Posterior vena cava (tissue), 2 donors: ENCODE measurements at regions not wholly inside any gene's neighbourhood (a gene's known extent, or its start where the extent isn't known, plus 50 kb on each side); places are given as distances from the start of the nearest gene placed in this dataset.

Experiments
- DNase-seq: peaks from one replicate; pipeline ENCODE4 v3.0.0-alpha.2; 2020; ENCODE audit warnings: low spot score
- intact Hi-C, 2 donors: fragments of 100-400 bp; cut with DNase I; formaldehyde crosslinking; loops; one replicate each; pipeline versions ENCODE4 v1.14.1 to v1.14.2; 2022 to 2023
- donor health status: DM: yes; HTN: yes; CAD: no.
- donor health status: DM: yes; HTN: yes; CAD: no.

GRCh38 chr3:177528306-177529070 is 331.2 kb upstream of the TBL1XR1 start:
- DNase-seq, result no peak

GRCh38 chr3:177529071-177529550 is 331.8 kb upstream of the TBL1XR1 start:
- intact Hi-C loops, result no loop called here
- DNase-seq, result no peak

More at GRCh38 chr3:177528306-177529070, 331.2 kb upstream of the TBL1XR1 start:
- intact Hi-C loops, result no loop called here

DNA sequence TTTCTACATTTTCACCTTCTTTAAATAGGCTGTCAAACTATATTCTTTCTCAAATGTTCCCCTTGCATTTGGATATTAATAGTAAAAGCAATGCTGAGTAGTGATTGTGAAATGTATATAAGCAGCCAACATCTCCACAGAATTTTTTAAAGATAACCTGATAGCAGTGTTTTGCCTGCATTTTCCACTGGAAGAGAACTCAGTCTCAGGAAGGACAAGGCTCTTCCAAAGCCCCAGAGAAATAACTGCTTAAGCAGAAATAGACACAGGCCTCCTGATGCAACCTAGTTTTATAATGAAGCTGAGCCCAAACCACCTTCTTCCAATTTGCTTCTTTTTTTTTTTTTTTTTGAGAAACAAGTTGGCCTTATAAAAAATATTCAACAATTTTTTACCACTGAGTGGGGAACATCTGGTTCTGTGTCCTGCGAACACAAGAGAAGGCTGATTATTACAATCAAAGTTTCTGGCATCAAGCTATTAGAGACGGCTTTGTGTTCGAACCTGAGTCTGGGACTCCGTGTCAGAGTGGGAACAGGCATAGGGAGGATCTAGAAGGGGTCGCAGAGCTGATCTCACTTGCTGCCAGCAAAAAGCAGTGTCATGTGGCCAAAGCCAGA is 332.5 kb upstream of the TBL1XR1 start:
- intact Hi-C loops, result no loop called here
- DNase-seq, result no peak

- no peak for DNase-seq
- intact Hi-C loops, result no loop called here
These were observed 333.6 kb upstream of the TBL1XR1 start for GRCh38 chr3:177530908-177531307.

GRCh38 chr3:177536873-177537272 is 339.6 kb upstream of the TBL1XR1 start:
- DNase-seq, result no peak
- intact Hi-C loops, result no loop called here

DNA sequence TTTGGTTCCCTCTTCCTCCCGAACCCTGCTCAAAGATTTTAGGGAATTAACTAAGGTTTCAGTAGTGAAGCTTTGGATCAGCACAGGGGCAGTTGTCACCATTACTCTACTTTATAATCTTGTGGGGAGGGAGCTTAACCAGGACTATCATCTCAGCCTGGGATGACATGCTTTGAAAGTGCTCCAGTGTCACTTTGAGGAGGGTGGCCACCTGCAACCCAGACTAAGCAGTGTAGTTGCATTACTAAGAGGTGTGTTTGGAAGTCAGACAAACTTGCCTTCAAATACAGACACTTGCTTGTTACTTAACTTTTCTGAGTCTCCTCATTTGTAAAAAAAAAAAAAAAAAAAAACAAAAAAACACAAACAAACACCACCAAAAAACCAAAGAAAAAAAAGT is 340.3 kb upstream of the TBL1XR1 start:
- intact Hi-C loops, result no loop called here
- no peak for DNase-seq

DNA sequence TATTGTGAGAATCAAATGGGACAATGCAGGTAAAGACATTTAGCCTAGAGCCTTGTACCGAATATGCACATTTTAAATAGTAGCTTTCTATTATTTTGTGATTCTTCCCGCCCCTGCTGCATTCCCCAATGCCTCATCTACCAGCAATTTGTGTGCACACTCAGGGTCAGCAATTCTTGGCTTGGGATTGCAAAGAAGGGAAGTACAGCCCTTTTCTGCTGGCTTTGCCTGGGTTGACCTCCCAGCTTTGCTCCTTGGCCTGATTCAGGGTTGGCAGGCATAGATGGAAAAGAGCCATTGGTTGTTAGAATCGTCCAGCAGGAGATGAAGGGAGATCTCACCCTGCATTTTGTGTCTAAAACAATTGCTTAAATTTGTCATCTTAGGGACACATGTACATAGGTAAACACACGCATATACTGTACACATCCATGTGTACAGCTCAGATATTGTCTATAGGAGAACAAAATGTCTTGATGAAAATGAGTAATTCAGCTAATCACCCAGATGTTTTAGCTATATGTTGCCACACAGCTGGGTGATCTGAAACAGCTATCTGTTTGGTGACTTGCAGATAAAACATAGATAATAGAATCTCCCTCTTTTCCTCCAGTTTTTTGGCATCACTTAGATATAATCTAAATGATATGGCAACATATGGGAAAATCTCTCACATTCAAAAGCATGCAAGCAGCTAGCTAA is 340.9 kb upstream of the TBL1XR1 start:
- intact Hi-C loops, result no loop called here
- no peak for DNase-seq

- no peak for DNase-seq
- intact Hi-C loops, result no loop called here
These were observed 341.8 kb upstream of the TBL1XR1 start for GRCh38 chr3:177538750-177539730.

DNA sequence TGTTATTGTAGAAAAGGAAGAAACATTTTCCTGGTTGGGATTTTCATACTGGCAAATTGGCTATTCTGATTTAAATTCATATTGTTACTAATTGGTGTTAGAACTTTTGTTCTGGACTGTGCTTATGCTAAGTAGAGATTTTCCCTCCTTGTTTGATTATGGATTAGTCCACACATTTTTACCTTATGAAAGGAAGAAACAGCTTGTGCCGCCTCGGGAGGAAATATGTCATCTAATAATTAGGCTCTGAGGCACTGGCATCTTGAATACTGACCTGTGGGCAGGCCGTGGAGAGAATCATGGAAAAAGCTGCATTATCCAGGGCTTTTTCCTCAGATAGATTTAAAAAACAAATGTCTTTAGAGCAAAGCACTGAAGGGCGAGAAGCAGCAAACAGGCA is 344.3 kb upstream of the TBL1XR1 start:
- intact Hi-C loops, result no loop called here
- DNase-seq, result no peak

DNA sequence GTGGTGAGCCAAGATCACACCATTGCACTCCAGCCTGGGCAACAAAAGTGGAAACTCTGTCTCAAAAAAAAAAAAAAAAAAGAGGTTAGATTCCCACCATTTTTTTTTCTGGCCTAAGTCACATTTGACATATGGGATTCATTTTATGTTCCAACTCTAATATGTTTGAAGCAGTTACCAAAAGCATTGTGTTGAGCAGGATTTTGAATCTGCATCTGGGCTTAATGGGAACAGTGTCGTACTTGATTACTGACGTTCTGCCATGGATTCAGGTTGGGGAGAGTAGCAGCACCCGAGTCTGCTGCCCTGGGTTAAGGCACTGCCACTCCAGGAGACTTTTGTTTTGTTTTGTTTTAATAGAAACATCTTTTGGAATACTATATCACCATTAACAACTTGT is 348.7 kb upstream of the TBL1XR1 start:
- intact Hi-C loops, result no loop called here
- no peak for DNase-seq

- intact Hi-C loops, result no loop called here
- no peak for DNase-seq
These were observed 350.5 kb upstream of the TBL1XR1 start for GRCh38 chr3:177547711-177548350.

DNA sequence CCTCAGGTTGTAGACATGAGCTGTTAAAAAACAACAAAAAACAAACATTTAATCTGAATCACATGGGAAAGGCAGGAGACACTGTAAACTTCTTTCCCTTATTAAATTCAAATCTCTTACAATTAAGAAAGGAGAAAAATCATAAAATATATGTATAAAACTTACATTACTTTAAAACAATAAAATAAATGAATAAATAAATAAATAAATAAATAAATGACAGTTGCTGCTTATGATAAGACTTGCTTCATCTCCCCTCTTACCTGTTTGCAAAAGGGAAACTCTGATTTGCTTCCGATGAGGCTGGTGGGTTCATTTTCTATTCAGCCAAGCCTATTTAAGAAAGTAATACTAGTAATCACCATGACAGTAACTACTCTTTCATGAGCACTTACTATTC is 353.4 kb upstream of the TBL1XR1 start:
- no peak for DNase-seq

DNA sequence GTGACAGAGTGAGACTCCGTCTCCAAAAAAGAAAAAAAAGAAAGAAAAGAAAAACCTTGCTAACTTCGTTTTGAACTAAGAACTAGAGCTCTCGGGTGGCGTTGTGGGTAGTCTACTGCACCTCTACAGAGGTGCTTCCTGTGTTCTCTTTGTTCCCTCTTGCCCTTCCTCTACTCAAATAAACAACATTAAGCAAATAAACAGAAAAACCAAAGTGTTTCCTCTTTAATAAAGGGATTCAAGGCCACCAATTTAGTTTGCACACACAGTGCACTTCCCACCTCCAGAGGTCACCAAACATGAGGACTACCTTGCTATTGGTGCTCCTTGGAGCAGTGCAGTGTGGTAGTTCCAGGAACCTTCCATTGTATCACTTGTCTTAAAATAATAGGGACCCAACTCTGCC is 354.2 kb upstream of the TBL1XR1 start:
- intact Hi-C loops, result no loop called here
- no peak for DNase-seq

More for the DNA sequence above, 353.4 kb upstream of the TBL1XR1 start:
- intact Hi-C loops, result no loop called here

DNA sequence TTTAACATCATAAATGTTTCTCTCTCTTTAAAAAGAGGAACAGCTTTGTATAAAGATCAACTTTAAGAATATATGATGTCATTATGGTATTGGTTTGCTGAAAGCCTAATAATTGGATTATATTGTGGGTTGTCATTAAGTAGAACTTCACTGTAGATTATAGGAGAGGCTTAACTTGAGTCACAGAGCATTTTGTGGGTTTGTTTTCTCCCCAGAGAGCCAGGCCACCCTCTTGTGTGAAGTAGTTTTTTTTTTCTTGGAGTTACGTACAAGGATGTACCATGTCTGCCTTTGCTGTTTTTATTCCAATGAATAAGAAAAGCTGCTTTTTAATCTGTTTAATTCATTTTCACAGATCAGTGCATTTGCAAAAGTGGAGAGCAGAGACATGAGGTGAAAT is 354.8 kb upstream of the TBL1XR1 start:
- intact Hi-C loops, result no loop called here
- DNase-seq, result no peak

DNA sequence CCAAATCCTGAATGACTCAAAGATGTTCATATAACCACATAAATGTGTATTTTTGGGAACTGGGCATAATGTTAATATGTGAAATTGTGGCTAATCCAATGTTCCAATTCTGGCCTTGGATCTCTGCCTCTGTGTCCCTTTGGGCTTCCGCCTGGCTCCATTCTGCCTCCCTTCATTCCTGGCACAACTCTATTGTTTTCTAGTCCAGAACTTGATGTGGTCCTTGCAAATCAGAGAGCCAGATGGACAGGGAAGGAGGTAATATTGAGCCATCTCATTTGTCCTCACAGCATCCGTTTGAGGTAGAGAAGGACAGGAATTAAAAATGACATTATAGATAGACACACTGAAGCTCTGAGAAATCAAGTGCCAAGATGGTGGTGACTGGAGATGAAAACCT is 355.7 kb upstream of the TBL1XR1 start:
- intact Hi-C loops, result no loop called here
- DNase-seq, result no peak

DNA sequence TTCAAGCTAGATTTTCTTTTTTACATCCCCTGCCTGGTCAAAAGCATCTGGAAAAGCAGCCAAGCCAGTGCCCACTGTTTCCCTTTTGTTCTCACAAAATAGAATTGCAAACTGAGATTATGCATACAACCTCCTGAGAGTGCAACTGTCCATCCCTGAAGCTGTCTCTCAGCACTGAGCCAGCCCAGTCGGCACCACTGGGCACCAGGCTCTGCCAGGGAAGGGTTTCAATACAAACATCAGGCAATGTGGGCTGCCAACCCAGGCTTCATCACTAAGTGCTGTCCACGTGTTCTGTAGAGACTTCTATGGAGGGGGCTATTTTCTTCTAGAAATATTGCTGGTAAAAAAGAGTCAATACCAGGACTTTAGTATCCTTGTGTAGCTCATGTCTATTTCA is 356.3 kb upstream of the TBL1XR1 start:
- intact Hi-C loops, result no loop called here
- no peak for DNase-seq

GRCh38 chr3:177554895-177555759 is 357.8 kb upstream of the TBL1XR1 start:
- DNase-seq, result no peak

DNA sequence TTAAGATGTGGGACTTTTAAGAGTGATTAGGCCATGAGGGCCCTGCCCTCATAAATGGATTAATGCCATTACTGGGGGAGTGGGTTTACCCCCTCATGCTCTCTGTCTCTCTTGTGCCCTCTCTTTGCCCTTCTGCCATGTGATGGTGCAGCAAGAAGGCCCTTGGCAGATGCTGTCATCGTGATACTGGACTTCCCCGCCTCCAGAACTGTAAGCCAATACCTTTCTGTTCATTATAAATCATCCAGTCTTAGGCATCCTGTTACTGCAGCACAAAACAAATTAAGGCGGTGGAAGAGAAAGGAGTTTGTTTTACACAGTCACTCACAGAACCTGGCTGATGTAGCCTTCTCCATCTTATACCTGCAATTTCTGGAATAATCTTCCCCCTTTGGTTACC is 360.3 kb upstream of the TBL1XR1 start:
- intact Hi-C loops, result no loop called here
- no peak for DNase-seq

More at GRCh38 chr3:177554895-177555759, 357.8 kb upstream of the TBL1XR1 start:
- intact Hi-C loops, result no loop called here
